HG03066 (cell line): ENCODE measurements at regions not wholly inside any gene's neighbourhood (a gene's known extent, or its start where the extent isn't known, plus 50 kb on each side); places are given as distances from the start of the nearest gene placed in this dataset.

Experiments used
- ATAC-seq: cut with Tn5 transposase; IDR thresholded peaks from one replicate; pipeline ENCODE4 v1.9.1; 2021; ENCODE audit warnings: low read depth; ENCODE audit not compliant: unreplicated experiment

- ATAC-seq = no peak
Measured at GRCh38 chr18:60552948-60553347, 180.4 kb upstream of the MC4R start.

- ATAC-seq = no peak
Measured at GRCh38 chr18:60554967-60555366, 182.4 kb upstream of the MC4R start.

- ATAC-seq = no peak
Measured at GRCh38 chr18:60555625-60556024, 183.1 kb upstream of the MC4R start.

GRCh38 chr18:60556326-60556725, 183.8 kb upstream of the MC4R start:
- no peak for ATAC-seq

GRCh38 chr18:60560071-60560470, 187.5 kb upstream of the MC4R start:
- no peak for ATAC-seq

GRCh38 chr18:60563082-60563481, 190.5 kb upstream of the MC4R start:
- ATAC-seq = no peak

- no peak for ATAC-seq
Measured at GRCh38 chr18:60568220-60568619, 195.6 kb upstream of the MC4R start.

DNA sequence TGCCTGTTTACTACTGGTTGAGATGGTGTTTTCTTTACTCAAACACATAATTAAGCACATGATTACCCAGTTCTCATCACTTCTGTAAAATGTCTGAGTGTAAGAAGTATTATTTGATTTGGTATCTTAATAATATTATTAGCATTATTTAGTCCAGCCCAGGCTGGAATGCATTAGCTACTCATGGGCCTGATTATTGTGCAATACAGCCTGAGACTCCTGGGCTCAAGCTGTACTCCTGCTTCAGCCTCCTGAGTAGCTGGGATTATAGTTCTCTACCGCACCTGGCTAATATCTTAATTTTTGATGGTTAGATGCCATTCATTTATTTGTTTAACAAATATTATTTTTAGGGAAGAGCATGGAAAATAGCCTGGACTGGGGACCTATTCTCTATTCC, 197.6 kb upstream of the MC4R start:
- ATAC-seq = no peak

DNA sequence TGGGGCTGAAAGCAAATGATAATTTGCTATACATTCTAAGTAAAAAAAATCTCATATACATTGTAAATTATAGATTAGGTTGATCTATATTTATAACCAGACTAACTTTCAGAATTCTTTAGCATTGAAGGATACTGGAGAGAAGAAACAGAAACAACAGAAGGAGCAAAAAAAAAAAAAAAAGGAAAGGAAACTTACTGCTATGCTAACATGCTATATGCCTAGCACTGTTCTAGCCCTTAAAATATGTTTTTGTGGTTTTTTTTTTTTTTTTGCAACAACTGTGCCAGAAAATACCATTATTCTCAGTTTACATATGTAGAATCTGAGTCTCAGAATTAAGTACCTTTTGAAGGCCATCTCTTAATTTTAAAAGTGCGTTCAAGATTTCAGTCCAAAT, 204.9 kb upstream of the MC4R start:
- ATAC-seq = no peak

GRCh38 chr18:60585670-60586069, 213.1 kb upstream of the MC4R start:
- ATAC-seq = no peak

DNA sequence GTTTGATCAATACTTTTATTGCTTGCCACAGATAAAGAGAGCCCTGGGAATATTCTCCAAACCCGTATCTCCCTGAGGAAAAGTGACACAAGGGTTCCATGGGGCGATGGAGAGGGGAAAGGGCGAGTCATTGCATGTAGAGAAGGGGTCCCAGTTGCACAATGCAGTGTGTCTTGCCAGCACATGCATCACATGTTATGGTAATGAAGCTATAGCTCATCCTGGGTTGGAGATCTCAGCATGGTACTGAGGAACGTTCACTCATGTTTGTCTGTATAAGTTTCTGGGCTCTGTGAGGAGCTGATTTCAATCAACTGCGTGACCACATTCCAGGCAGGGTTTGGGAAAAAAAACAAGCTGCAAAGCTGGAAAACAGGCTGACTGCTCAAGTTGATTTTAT, 220.7 kb upstream of the MC4R start:
- no peak for ATAC-seq

DNA sequence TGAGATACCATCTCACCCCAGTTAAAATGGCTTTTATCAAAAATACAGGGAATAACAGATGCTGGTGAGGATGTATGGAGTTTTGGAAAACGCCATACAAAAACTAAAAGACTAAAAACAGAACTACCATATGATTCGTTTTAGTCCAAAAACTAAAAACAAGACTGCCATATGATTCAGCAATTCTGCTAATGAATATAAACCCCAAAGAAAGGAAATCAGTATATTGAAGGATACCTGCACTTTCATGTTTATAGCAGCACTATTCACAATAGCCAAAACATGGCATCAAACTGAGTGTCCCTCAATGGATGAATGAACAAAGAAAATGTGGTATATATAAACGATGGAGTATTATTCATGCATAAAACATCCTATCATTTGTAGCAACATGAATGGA, 224.4 kb upstream of the MC4R start:
- ATAC-seq = no peak

- peak; percentile 95 for ATAC-seq
Measured at GRCh38 chr18:60599267-60599666, 226.7 kb upstream of the MC4R start.

DNA sequence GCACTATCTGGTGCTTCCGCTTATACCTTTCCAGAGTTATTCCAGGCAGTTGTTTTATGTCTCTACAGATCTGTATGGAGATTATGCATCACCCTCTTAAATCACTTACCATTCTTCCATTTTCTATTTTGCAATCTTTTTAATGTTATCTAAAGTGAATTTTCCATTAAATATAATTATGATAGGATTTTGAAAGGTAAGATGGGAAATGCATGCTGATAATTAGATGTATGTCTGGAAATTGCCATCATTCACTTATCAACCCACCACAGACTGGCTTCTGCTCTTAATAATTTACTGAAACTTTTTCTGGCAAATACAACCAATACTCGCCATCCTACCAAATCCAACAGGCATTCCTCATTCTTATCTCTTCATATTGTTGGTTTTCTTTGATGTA, 227.4 kb upstream of the MC4R start:
- no peak for ATAC-seq

GRCh38 chr18:60601249-60601648, 228.7 kb upstream of the MC4R start:
- ATAC-seq = no peak

GRCh38 chr18:60623331-60623730, 250.8 kb upstream of the MC4R start:
- ATAC-seq = no peak

- ATAC-seq = no peak
Measured at GRCh38 chr18:60624207-60624606, 251.6 kb upstream of the MC4R start.

DNA sequence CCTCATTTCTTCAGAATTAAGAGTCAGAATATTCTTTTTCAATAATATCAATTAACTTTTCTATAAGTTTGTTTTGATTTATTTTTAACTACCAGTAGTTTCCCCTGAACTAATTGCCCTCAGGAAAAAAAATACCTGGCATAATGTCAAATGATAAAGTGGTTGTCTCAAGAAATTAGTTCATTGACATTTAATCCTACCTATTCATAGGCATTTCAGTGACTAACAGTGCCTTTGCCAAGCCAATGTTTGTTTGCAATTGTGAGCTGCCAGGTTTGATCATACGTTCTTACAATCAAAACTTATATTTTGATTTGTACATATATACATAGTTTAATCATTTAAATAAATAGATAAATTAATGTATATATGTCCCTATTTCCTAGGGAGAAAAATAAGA, 267.3 kb upstream of the MC4R start:
- ATAC-seq = no peak

DNA sequence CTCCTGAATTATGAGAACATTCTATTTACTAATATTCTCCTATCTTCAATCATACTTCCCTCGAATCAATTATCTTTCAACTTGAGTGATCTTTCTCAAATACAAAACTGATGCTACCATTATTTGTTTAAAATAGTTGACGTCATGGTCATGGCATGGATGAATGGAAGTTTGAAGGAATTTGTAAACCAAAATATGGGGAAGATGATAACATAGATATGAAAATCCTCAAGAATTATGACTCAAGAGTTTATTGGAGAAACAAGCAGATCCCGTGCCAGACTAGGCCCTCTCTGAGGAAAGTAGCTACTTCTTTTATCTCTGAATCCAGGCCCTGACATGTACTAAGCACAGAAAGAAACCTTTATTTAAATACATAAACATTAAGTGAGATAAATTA, 270.4 kb upstream of the MC4R start:
- no peak for ATAC-seq

- no peak for ATAC-seq
Measured at GRCh38 chr18:60646725-60647124, 274.1 kb upstream of the MC4R start.

GRCh38 chr18:60649107-60649506, 276.5 kb upstream of the MC4R start:
- ATAC-seq = peak; percentile 86

GRCh38 chr18:60649842-60650536, 277.4 kb upstream of the MC4R start:
- ATAC-seq = no peak

DNA sequence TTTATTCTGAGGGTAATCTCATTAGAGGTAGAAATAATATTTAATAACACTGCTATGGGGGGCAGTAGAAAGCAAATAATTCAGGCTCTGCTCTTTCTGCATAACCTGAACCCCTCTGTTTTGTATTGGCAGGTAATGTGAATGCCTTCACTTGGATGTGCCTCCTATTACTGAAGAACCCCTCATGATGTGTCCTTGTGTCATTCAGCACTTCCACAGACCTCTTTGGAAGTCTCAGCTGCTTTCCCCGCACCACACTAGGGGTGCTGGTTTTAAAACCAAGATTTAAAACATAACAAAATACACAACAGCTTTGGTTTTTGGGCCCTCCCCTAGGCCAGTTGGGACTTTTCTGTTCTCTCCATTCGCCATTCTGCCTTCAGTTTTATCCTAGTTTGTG, 281.7 kb upstream of the MC4R start:
- ATAC-seq = no peak
